ENCODE measurements at regions not wholly inside any gene's neighbourhood (a gene's known extent, or its start where the extent isn't known, plus 50 kb on each side); places are given as distances from the start of the nearest gene placed in this dataset.
A peak's percentile ranks its signal among the peaks of the same experiment; 100 is the strongest.
"Not testable (repeated sequence)": the region's sequence is repeated elsewhere in the genome, so short reads cannot be mapped to it uniquely, and the experiment has no call there.

DNA sequence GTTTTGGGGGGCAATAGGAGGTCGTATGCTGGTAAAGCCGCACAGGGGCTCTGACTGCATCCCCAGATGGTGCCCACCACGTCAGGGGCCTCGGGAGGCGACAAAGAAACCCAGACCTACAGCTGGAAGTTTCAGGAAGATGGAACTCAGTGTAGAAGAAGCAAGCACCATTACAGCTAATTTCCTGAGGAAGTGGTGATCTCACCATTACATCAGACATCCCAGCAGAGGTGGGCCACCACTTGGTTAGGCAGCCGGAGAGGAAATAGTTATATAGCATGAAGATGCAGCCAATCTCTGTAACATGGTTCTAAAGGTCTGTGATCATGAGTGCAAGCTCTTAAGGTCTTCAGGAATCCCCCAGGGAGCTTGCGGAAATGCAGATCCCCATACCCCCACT is 127.3 kb upstream of the PCBD1 start (continued):
- TF ChIP-seq ZNF518A (tag by site-specific recombination; conservative IDR thresholded peaks at IDR 0.05; ENCODE audit: low read depth) (peak; percentile 51), ZNF19 (tag by site-specific recombination; IDR thresholded peaks at IDR 0.05; ENCODE audit: low read depth) (no peak), SCRT1 (tag by site-specific recombination; IDR thresholded peaks at IDR 0.05; ENCODE audit: borderline replicate concordance) (no peak)

- TF ChIP-seq ZNF157 (tag by site-specific recombination; IDR thresholded peaks at IDR 0.05), result peak; percentile 91
- H3K27ac ChIP-seq (ENCODE audit: extremely low read depth, low read depth, low read length); POLR2A ChIA-PET; H3K4me1 ChIP-seq (ENCODE audit: control insufficient read depth, insufficient read depth, low read length); CTCF ChIA-PET; H3K36me3 ChIP-seq (ENCODE audit: control insufficient read depth in 2 of 2, insufficient read depth in 1 of 2, low read length in 2 of 2); H3K4me3 ChIP-seq (ENCODE audit: low read depth, low read length); H3K9me3 ChIP-seq (ENCODE audit: control insufficient read depth, insufficient read depth, low read depth, low read length): not testable (repeated sequence)
These were observed 131.7 kb upstream of the PCBD1 start for GRCh38 chr10:71020061-71020460.

- Histone ChIP-seq H3K9me3 (ENCODE audit: control insufficient read depth, insufficient read depth, low read depth, low read length) (no peaks in the 10 kb centered on the region), H3K27ac (ENCODE audit: extremely low read depth, low read depth, low read length) (no peak overlapping the region), H3K4me1 (ENCODE audit: control insufficient read depth, insufficient read depth, low read length) (no peaks in the 10 kb centered on the region), H3K4me3 (ENCODE audit: low read depth, low read length) (no peak overlapping the region), H3K36me3 (ENCODE audit: control insufficient read depth in 2 of 2, insufficient read depth in 1 of 2, low read length in 2 of 2) (no peaks in the 10 kb centered on the region)
- TF ChIP-seq GLIS2 (tag by site-specific recombination; IDR thresholded peaks at IDR 0.05) (no peak), ZNF302 (tag by site-specific recombination; IDR thresholded peaks at IDR 0.05; ENCODE audit: low read depth) (peak; percentile 98), HOXC10 (CRISPR knock-in tag; IDR thresholded peaks at IDR 0.05) (no peak)
- ChIA-PET POLR2A (no interaction called here), CTCF (interaction anchor here (0.6 kb wide), 1 partner anchor 17 kb away, joined by 3 read pairs; no protein-coding TSS in a partner anchor)
These were observed 133.0 kb upstream of the PCBD1 start for GRCh38 chr10:71021402-71021801.

GRCh38 chr10:71023704-71024283 is 135.4 kb upstream of the PCBD1 start:
- ChIA-PET CTCF (interaction anchor here (0.6 kb wide), 1 partner anchor 144 kb away, joined by 3 read pairs; no protein-coding TSS in a partner anchor), POLR2A (no interaction called here)
- Histone ChIP-seq H3K27ac (ENCODE audit: extremely low read depth, low read depth, low read length) (no peak overlapping the region), H3K9me3 (ENCODE audit: control insufficient read depth, insufficient read depth, low read depth, low read length) (no peaks in the 10 kb centered on the region), H3K4me1 (ENCODE audit: control insufficient read depth, insufficient read depth, low read length) (no peaks in the 10 kb centered on the region), H3K36me3 (ENCODE audit: control insufficient read depth in 2 of 2, insufficient read depth in 1 of 2, low read length in 2 of 2) (no peaks in the 10 kb centered on the region), H3K4me3 (ENCODE audit: low read depth, low read length) (no peak overlapping the region)
- TF ChIP-seq FEZF1 (tag by site-specific recombination; IDR thresholded peaks at IDR 0.05) (no peak), KLF10 (tag by site-specific recombination; IDR thresholded peaks at IDR 0.05) (no peak), YY1 (tag by site-specific recombination; IDR thresholded peaks at IDR 0.05) (no peak), ZNF549 (tag by site-specific recombination; IDR thresholded peaks at IDR 0.05) (no peak), ZNF416 (tag by site-specific recombination; IDR thresholded peaks at IDR 0.05) (no peak), ZNF658 (tag by site-specific recombination; IDR thresholded peaks at IDR 0.05) (no peak), KLF8 (tag by site-specific recombination; IDR thresholded peaks at IDR 0.05) (no peak), MZF1 (tag by site-specific recombination; IDR thresholded peaks at IDR 0.05; ENCODE audit: borderline replicate concordance) (no peak), GLIS1 (tag by site-specific recombination; IDR thresholded peaks at IDR 0.05) (no peak), ZNF433 (tag by site-specific recombination; IDR thresholded peaks at IDR 0.05; ENCODE audit: low read depth) (no peak), ZNF791 (tag by site-specific recombination; IDR thresholded peaks at IDR 0.05) (no peak), MEIS1 (CRISPR knock-in tag; IDR thresholded peaks at IDR 0.05; ENCODE audit: borderline replicate concordance) (no peak), ZNF324 (tag by site-specific recombination; IDR thresholded peaks at IDR 0.05) (no peak), ZNF473 (tag by site-specific recombination; IDR thresholded peaks at IDR 0.05) (no peak)
- TF ChIP-seq, protein P1, sequence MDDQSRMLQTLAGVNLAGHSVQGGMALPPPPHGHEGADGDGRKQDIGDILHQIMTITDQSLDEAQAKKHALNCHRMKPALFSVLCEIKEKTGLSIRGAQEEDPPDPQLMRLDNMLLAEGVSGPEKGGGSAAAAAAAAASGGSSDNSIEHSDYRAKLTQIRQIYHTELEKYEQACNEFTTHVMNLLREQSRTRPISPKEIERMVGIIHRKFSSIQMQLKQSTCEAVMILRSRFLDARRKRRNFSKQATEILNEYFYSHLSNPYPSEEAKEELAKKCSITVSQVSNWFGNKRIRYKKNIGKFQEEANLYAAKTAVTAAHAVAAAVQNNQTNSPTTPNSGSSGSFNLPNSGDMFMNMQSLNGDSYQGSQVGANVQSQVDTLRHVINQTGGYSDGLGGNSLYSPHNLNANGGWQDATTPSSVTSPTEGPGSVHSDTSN (CRISPR knock-in tag; IDR thresholded peaks at IDR 0.05), result no peak
- TF ChIP-seq, protein P2, sequence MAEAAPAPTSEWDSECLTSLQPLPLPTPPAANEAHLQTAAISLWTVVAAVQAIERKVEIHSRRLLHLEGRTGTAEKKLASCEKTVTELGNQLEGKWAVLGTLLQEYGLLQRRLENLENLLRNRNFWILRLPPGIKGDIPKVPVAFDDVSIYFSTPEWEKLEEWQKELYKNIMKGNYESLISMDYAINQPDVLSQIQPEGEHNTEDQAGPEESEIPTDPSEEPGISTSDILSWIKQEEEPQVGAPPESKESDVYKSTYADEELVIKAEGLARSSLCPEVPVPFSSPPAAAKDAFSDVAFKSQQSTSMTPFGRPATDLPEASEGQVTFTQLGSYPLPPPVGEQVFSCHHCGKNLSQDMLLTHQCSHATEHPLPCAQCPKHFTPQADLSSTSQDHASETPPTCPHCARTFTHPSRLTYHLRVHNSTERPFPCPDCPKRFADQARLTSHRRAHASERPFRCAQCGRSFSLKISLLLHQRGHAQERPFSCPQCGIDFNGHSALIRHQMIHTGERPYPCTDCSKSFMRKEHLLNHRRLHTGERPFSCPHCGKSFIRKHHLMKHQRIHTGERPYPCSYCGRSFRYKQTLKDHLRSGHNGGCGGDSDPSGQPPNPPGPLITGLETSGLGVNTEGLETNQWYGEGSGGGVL (tag by site-specific recombination; IDR thresholded peaks at IDR 0.05), result no peak

Data from HEK293 (cell line).